K562 (cell line): ENCODE measurements at regions not wholly inside any gene's neighbourhood (a gene's known extent, or its start where the extent isn't known, plus 50 kb on each side); places are given as distances from the start of the nearest gene placed in this dataset.

Experiments
- ATAC-seq: fragments of 200-7000 bp; cut with Tn5 transposase; 3 replicates; pipeline ENCODE4 v1.9.1; 2020; ENCODE audit warnings: moderate library complexity
- BruUV-seq: library from RNA; stranded (reverse); fragments of 400-500 nt; replicated peaks from 2 replicates; lab custom pipeline; 2021; lab: Mats Ljungman, UMichigan
- CTCF ChIA-PET: fragments of 300-600 bp; formaldehyde crosslinking; extraction: SDS; loops from one replicate; lab custom pipeline; 2021; ENCODE audit warnings: low intra/inter-chr PET ratio; lab: Yijun Ruan, JAX
- POLR2A ChIA-PET: fragments of 300-600, 350-650 bp; sonication (Branson Sonifier 250); formaldehyde crosslinking; extraction: SDS; loops from one replicate; lab custom pipeline; 2021; ENCODE audit warnings: antibody characterized with exemption, inconsistent platforms; lab: Yijun Ruan, JAX
- DNase-seq, 4 experiments: peaks; one replicate each; pipeline versions ENCODE4 v3.0.0 to v3.0.0-alpha.2; 2011 to 2018; ENCODE audit warnings: low spot score in 3 of 4, mixed read lengths in 3 of 4; ENCODE audit errors: extremely low read depth in 1 of 4
- FAIRE-seq: peaks from 2 replicates; lab custom pipeline; 2011; peaks lifted over from hg19 to GRCh38; lab: Jason Lieb, UNC
- H2AFZ ChIP-seq: 2 replicates; pipeline ENCODE4 v1.6.0; 2011; ENCODE audit warnings: low read depth, low read length, control low read depth, inconsistent platforms
- H3K27ac ChIP-seq: fragments of 200-600 bp; 3 replicates; pipeline ENCODE4 v1.8.0; 2011; ENCODE audit warnings: low read depth, mild to moderate bottlenecking, control low read depth, inconsistent platforms, low read length, moderate library complexity, mixed read lengths; ENCODE audit errors: extremely low read depth
- H3K27me3 ChIP-seq, 2 experiments: fragments of 300-600 bp in 1 of 2; 2 replicates in 1 of 2; 3 replicates in 1 of 2; pipeline versions ENCODE4 v1.6.0 to v1.8.0; 2011; ENCODE audit warnings: inconsistent platforms in 2 of 2, low read length in 2 of 2, mild to moderate bottlenecking in 1 of 2, mixed read lengths in 1 of 2, moderate library complexity in 1 of 2; ENCODE audit not compliant: control insufficient read depth in 2 of 2, insufficient read depth in 2 of 2
- H3K36me3 ChIP-seq: fragments of 300-600 bp; 3 replicates; pipeline ENCODE4 v1.8.0; 2011; ENCODE audit warnings: mild to moderate bottlenecking, low read length, inconsistent platforms; ENCODE audit not compliant: control insufficient read depth, insufficient read depth
- H3K4me1 ChIP-seq, 2 experiments: fragments of 200-600 bp in 1 of 2; replicated peaks in 1 of 2; 2 replicates in 1 of 2; 3 replicates in 1 of 2; pipeline versions ENCODE4 v1.5.1 to v1.8.0; 2011; ENCODE audit warnings: inconsistent platforms in 2 of 2, low read length in 2 of 2, mild to moderate bottlenecking in 1 of 2, mixed read lengths in 1 of 2, moderate library complexity in 1 of 2; ENCODE audit not compliant: control insufficient read depth in 2 of 2, insufficient read depth in 2 of 2
- H3K4me2 ChIP-seq: 2 replicates; pipeline ENCODE4 v1.6.1; 2011; ENCODE audit warnings: low read length, control low read depth, inconsistent platforms, mixed read lengths; ENCODE audit not compliant: insufficient read depth
- H3K4me3 ChIP-seq: fragments of 200-600 bp; sonication (generic), shearing (Covaris generic); 2 replicates; pipeline ENCODE4 v1.5.1; 2016; ENCODE audit warnings: control low read depth, inconsistent platforms
- H3K79me2 ChIP-seq: fragments of 200-600 bp; 3 replicates; pipeline ENCODE4 v1.8.0; 2011; ENCODE audit warnings: low read length, inconsistent platforms; ENCODE audit not compliant: control insufficient read depth, insufficient read depth
- H3K9ac ChIP-seq, 2 experiments: 2 replicates each; pipeline versions ENCODE4 v1.6.0 to v1.6.1; 2011; ENCODE audit warnings: low read depth in 2 of 2, low read length in 2 of 2, control low read depth in 1 of 2, inconsistent platforms in 1 of 2, mild to moderate bottlenecking in 1 of 2, mixed read lengths in 1 of 2; ENCODE audit not compliant: insufficient read depth in 1 of 2
- H3K9me1 ChIP-seq: one replicate; pipeline ENCODE4 v1.6.0; 2011; ENCODE audit warnings: inconsistent platforms, mild to moderate bottlenecking, low read length, moderate library complexity; ENCODE audit not compliant: control insufficient read depth, insufficient read depth
- H3K9me3 ChIP-seq: replicated peaks from 2 replicates; pipeline ENCODE4 v1.5.1; 2011; ENCODE audit warnings: low read depth, low read length, inconsistent platforms; ENCODE audit not compliant: control insufficient read depth, insufficient read depth
- H4K20me1 ChIP-seq: replicated peaks from 2 replicates; pipeline ENCODE4 v1.6.1; 2011; ENCODE audit warnings: low read length, inconsistent platforms, mixed read lengths; ENCODE audit not compliant: control insufficient read depth, insufficient read depth
- CTBP1 ChIP-seq: fragments of 450-650 bp; IDR thresholded peaks from 2 replicates; pipeline ENCODE4 v1.6.1; 2016; ENCODE audit warnings: borderline replicate concordance
- ELK3 ChIP-seq: fragments of 450-650 bp; formaldehyde crosslinking; IDR thresholded peaks from 2 replicates; pipeline ENCODE4 v1.4.0; 2020; ENCODE audit warnings: mild to moderate bottlenecking
- FOSL1 ChIP-seq: fragments of 200-800 bp; sonication (Bioruptor generic); conservative IDR thresholded peaks from 2 replicates; pipeline ENCODE4 v1.6.1; 2016; ENCODE audit warnings: missing genetic modification characterization, missing compliant biosample characterization
- GTF2F1 ChIP-seq: IDR thresholded peaks from 2 replicates; pipeline ENCODE4 v1.6.1; 2011; ENCODE audit warnings: low read depth, low read length, improper control_type of control experiment
- HDGF ChIP-seq: fragments of 450-650 bp; IDR thresholded peaks from 2 replicates; pipeline ENCODE4 v1.6.1; 2016
- POLR2B ChIP-seq: fragments of 450-650 bp; IDR thresholded peaks from 2 replicates; pipeline ENCODE4 v1.6.1; 2018; ENCODE audit warnings: low read depth; ENCODE audit not compliant: partially characterized antibody
- SIRT6 ChIP-seq: IDR thresholded peaks from one replicate; pipeline ENCODE4 v1.6.1; 2012; ENCODE audit warnings: low read depth, mild to moderate bottlenecking, control low read depth, inconsistent platforms, low read length, moderate library complexity
- SRSF1 ChIP-seq: fragments of 200-400 bp; formaldehyde crosslinking; IDR thresholded peaks from 2 replicates; pipeline ENCODE4 v1.6.1; 2017; ENCODE audit warnings: mild to moderate bottlenecking, low read depth, low read length, moderate library complexity
- TRIM24 ChIP-seq, 2 experiments: fragments of 450-650 bp; IDR thresholded peaks; 2 replicates each; pipeline ENCODE4 v1.6.1; 2016
- ZNF282 ChIP-seq: sonication (generic); formaldehyde crosslinking; IDR thresholded peaks from 2 replicates; pipeline ENCODE4 v1.8.1; 2023; ENCODE audit warnings: missing genetic modification reagents
- ZNF3 ChIP-seq: fragments of 250-450 bp; sonication (Bioruptor Pico); IDR thresholded peaks from 2 replicates; pipeline ENCODE4 v1.5.0; 2021; ENCODE audit warnings: mild to moderate bottlenecking, moderate library complexity
- WGBS: fragments of 100-300 bp; shearing (Covaris generic); methylation state at CpG from one replicate; pipeline ENCODE4 v1.1.6; 2016; ENCODE audit warnings: low coverage, mixed read lengths; ENCODE audit not compliant: insufficient coverage; ENCODE audit errors: missing lambda C conversion rate; 5-methylcytosine and 5-hydroxymethylcytosine counted together
- in situ Hi-C: fragments of 300-500 bp; cut with MboI; formaldehyde crosslinking; loops from 4 replicates; pipeline ENCODE4 v1.15.0; 2018; ENCODE audit warnings: inconsistent platforms, mixed read lengths
- intact Hi-C: fragments of 100-400 bp; cut with micrococcal nuclease; formaldehyde crosslinking; loops from 2 replicates; pipeline ENCODE4 v1.14.2; 2022

GRCh38 chr13:24615114-24615513 lies 65.1 kb upstream of the ATP12A start (continued):
- no peak for TF ChIP-seq SIRT6

- CTCF ChIA-PET: no interaction called here
- 7% methylated on average over 7 of the region's 9 CpGs for WGBS
- Histone ChIP-seq H3K9me3 (no peaks in the 10 kb centered on the region), H3K9ac (no peak overlapping the region), H2AFZ (no peak overlapping the region), H3K4me2 (no peak overlapping the region), H3K36me3 (no peaks in the 10 kb centered on the region), H3K27me3 (peaks cover 0 to 6% of the 10 kb centered on the region in 2 experiments; a peak in 1 of 5 replicates), H4K20me1 (no peaks in the 10 kb centered on the region), H3K9me1 (no peaks in the 10 kb centered on the region), H3K4me1 (no peaks in the 10 kb centered on the region; a peak in 1 of 5 replicates), H3K27ac (no peak overlapping the region), H3K4me3 (no peak overlapping the region), H3K79me2 (no peaks in the 10 kb centered on the region)
- no peak for ATAC-seq
- intact Hi-C loops: no loop called here
- in situ Hi-C loops: no loop called here
- POLR2A ChIA-PET: interaction anchor here (0.8 kb wide), 1 partner anchor 10 kb away, joined by 4 read pairs; no protein-coding TSS in a partner anchor
- TF ChIP-seq TRIM24 (IDR thresholded peaks at IDR 0.05) (no peak), POLR2B (no peak)
- no peak for DNase-seq
- BruUV-seq: no TSS peak
- FAIRE-seq: no peak
Measured at GRCh38 chr13:24615911-24616472, 64.2 kb upstream of the ATP12A start.

GRCh38 chr13:24616514-24616913 lies 63.7 kb upstream of the ATP12A start:
- H3K9me1 ChIP-seq: no peaks in the 10 kb centered on the region
- in situ Hi-C loops: no loop called here
- no TSS peak for BruUV-seq
- TF ChIP-seq SRSF1: no peak
- TF ChIP-seq ELK3 (CRISPR knock-in tag): no peak
- no peak for TF ChIP-seq ZNF282 (CRISPR knock-in tag)
- no peak for TF ChIP-seq FOSL1 (tag)
- TF ChIP-seq HDGF: no peak
- no peak for TF ChIP-seq GTF2F1
- TF ChIP-seq CTBP1: no peak
- no peak for TF ChIP-seq ZNF3 (CRISPR knock-in tag)

More at GRCh38 chr13:24616514-24616913, 63.7 kb upstream of the ATP12A start:
- peaks cover 0 to 6% of the 10 kb centered on the region in 2 experiments; a peak in 1 of 5 replicates for H3K27me3 ChIP-seq
- no peak overlapping the region for H3K4me3 ChIP-seq
- ATAC-seq (no peak), FAIRE-seq (no peak), DNase-seq (no peak)
- no peaks in the 10 kb centered on the region; a peak in 1 of 5 replicates for H3K4me1 ChIP-seq
- ChIA-PET CTCF (no interaction called here), POLR2A (interaction anchor here (0.8 kb wide), 1 partner anchor 11 kb away, joined by 4 read pairs; no protein-coding TSS in a partner anchor)
- H3K36me3 ChIP-seq: no peaks in the 10 kb centered on the region
- H3K27ac ChIP-seq: no peak overlapping the region
- intact Hi-C loops: no loop called here
- no peaks in the 10 kb centered on the region for H3K79me2 ChIP-seq
- no peak overlapping the region for H2AFZ ChIP-seq
- WGBS: 6% methylated on average over 3 of the region's 4 CpGs
- no peak overlapping the region for H3K4me2 ChIP-seq
- H3K9ac ChIP-seq: no peak overlapping the region
- H3K9me3 ChIP-seq: no peaks in the 10 kb centered on the region
- H4K20me1 ChIP-seq: no peaks in the 10 kb centered on the region
